Mammary epithelial cell (primary cell): ENCODE measurements at regions not wholly inside any gene's neighbourhood (a gene's known extent, or its start where the extent isn't known, plus 50 kb on each side); places are given as distances from the start of the nearest gene placed in this dataset.

Source experiments
- EZH2 ChIP-seq: IDR thresholded peaks from 2 replicates; pipeline ENCODE4 v1.6.1; 2012; ENCODE audit warnings: low read length, inconsistent platforms, borderline replicate concordance
- TF ChIP-seq, protein P1 (sequence below), 2 donors: IDR thresholded peaks in 1 of 2; conservative IDR thresholded peaks in 1 of 2; 2 replicates each; pipeline ENCODE4 v1.5.1; 2011 to 2012; ENCODE audit warnings: inconsistent platforms in 2 of 2, low read length in 2 of 2, mild to moderate bottlenecking in 2 of 2, control low read depth in 1 of 2, low read depth in 1 of 2; ENCODE audit not compliant: insufficient read depth in 1 of 2; ENCODE audit errors: extremely low read depth in 1 of 2

DNA sequence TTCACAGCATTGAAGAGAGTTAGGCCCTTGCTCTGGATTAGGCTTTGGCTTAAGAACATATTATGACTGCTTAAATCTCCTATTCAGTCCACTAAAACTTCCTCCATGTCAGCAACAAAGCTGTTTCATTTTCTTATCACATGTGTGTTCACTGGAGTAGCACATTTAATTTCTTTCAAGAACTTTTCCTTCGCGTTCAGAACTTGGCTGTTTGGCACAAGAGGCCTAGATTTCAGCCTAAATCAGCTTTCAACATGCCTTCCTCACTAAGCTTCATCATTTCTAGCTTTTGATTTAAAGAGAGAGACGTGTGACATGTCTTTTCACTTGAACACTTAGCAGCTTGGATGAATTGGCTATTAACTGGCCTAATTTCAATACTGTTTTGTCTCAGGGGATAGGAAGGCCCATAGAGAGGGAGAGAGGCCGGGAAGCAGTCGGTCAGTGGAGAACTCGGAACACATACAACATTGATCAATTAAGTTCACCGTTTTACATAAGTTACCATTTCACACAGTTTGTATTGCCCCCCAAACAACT is 885.2 kb upstream of the AUTS2 start:
- TF ChIP-seq, protein P1, sequence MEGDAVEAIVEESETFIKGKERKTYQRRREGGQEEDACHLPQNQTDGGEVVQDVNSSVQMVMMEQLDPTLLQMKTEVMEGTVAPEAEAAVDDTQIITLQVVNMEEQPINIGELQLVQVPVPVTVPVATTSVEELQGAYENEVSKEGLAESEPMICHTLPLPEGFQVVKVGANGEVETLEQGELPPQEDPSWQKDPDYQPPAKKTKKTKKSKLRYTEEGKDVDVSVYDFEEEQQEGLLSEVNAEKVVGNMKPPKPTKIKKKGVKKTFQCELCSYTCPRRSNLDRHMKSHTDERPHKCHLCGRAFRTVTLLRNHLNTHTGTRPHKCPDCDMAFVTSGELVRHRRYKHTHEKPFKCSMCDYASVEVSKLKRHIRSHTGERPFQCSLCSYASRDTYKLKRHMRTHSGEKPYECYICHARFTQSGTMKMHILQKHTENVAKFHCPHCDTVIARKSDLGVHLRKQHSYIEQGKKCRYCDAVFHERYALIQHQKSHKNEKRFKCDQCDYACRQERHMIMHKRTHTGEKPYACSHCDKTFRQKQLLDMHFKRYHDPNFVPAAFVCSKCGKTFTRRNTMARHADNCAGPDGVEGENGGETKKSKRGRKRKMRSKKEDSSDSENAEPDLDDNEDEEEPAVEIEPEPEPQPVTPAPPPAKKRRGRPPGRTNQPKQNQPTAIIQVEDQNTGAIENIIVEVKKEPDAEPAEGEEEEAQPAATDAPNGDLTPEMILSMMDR (conservative IDR thresholded peaks at IDR 0.05 in 1 of 2, IDR thresholded peaks at IDR 0.05 in 1 of 2; ENCODE audit: extremely low read depth in 1 of 2, insufficient read depth in 1 of 2, low read depth in 1 of 2, low read length in 2 of 2): no peak
- TF ChIP-seq EZH2: no peak
